Activated naive CD4-positive, alpha-beta T cell treated with Interleukin-2 at 50 U/mL for 16 hours (primary cell): ENCODE measurements at regions not wholly inside any gene's neighbourhood (a gene's known extent, or its start where the extent isn't known, plus 50 kb on each side); places are given as distances from the start of the nearest gene placed in this dataset.
"Not testable (repeated sequence)": the region's sequence is repeated elsewhere in the genome, so short reads cannot be mapped to it uniquely, and the experiment has no call there.

Experiments used
- DNase-seq: peaks from one replicate; pipeline ENCODE4 v3.0.0-alpha.2; 2020

- DNase-seq: no peak
Measured at GRCh38 chr18:3328532-3328931, 66.6 kb downstream of the MYL12B start.

- no peak for DNase-seq
Measured at GRCh38 chr18:3329471-3329870, 67.5 kb downstream of the MYL12B start.

GRCh38 chr18:3329872-3330271, 67.9 kb downstream of the MYL12B start:
- no peak for DNase-seq

- no peak for DNase-seq
Measured at GRCh38 chr18:3330622-3331021, 68.7 kb downstream of the MYL12B start.

- no peak for DNase-seq
Measured at GRCh38 chr18:3332376-3332775, 70.4 kb downstream of the MYL12B start.

GRCh38 chr18:3333056-3333720, 71.3 kb downstream of the MYL12B start:
- no peak for DNase-seq

GRCh38 chr18:3333721-3334386, 71.9 kb downstream of the MYL12B start:
- no peak for DNase-seq

- no peak for DNase-seq
Measured at GRCh38 chr18:3340015-3340681, 78.2 kb downstream of the MYL12B start.

GRCh38 chr18:3340682-3341097, 78.8 kb downstream of the MYL12B start:
- no peak for DNase-seq

- no peak for DNase-seq
Measured at GRCh38 chr18:3342628-3343027, 80.7 kb downstream of the MYL12B start.

- DNase-seq: no peak
Measured at GRCh38 chr18:3345452-3345851, 83.5 kb downstream of the MYL12B start.

GRCh38 chr18:3345885-3346284, 84.0 kb downstream of the MYL12B start:
- no peak for DNase-seq

- DNase-seq: no peak
Measured at GRCh38 chr18:3346487-3346886, 84.6 kb downstream of the MYL12B start.

- no peak for DNase-seq
Measured at GRCh38 chr18:3347286-3347803, 85.4 kb downstream of the MYL12B start.

GRCh38 chr18:3348176-3348575, 86.2 kb downstream of the MYL12B start:
- no peak for DNase-seq

GRCh38 chr18:3349046-3349841, 87.3 kb downstream of the MYL12B start:
- DNase-seq: not testable (repeated sequence)

GRCh38 chr18:3350021-3350420, 88.1 kb downstream of the MYL12B start:
- no peak for DNase-seq

- no peak for DNase-seq
Measured at GRCh38 chr18:3350566-3351527, 88.9 kb downstream of the MYL12B start.

- DNase-seq: no peak
Measured at GRCh38 chr18:3354506-3354905, 92.6 kb downstream of the MYL12B start.

GRCh38 chr18:3356614-3357013, 93.4 kb upstream of the TGIF1 start:
- no peak for DNase-seq

GRCh38 chr18:3357516-3357915, 92.5 kb upstream of the TGIF1 start:
- DNase-seq: no peak

GRCh38 chr18:3358310-3358709, 91.7 kb upstream of the TGIF1 start:
- DNase-seq: no peak
